Left cardiac atrium (tissue), 4 donors: ENCODE measurements at regions not wholly inside any gene's neighbourhood (a gene's known extent, or its start where the extent isn't known, plus 50 kb on each side); places are given as distances from the start of the nearest gene placed in this dataset.

Source experiments
- ATAC-seq, 2 donors: fragments of 200-7000 bp; cut with Tn5 transposase; one replicate each; pipeline ENCODE4 v1.9.1; 2020; ENCODE audit warnings: mild to moderate bottlenecking in 2 of 2, moderate library complexity in 2 of 2
- DNase-seq: peaks from one replicate; pipeline ENCODE4 v3.0.0-alpha.2; 2020
- intact Hi-C, 2 donors: fragments of 100-400 bp; cut with DNase I; formaldehyde crosslinking; loops; one replicate each; pipeline versions ENCODE4 v1.14.1 to v1.15.1; 2022 to 2023
- donor health status: DM: no; HTN: yes; CAD: no.
- donor health status: DM: no; HTN: yes; CAD: no; lungs with severe emphysema.
- donor health status: DM: yes; HTN: yes; CAD: no.
- donor health status: Dilated cardiomyopathy.

DNA sequence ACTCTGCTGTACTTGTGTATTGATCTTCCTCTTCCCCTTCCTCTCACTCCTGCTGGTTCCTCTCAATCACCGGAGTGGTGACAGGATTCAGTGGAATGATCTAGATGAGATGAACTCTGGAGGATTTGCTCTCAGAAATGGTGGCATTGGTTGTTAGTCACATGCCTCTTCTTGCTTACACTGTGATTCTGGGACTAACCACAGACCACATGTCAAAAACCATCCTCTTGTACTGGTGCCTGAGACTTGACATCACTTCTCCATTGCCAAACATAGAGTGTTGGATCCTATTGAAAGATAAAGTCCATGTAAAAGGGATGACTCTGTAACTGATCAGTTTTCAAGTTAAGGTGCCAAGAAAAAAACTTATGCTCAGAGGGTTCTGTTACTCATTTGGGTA, 506.5 kb downstream of the DMAC1 start:
- no peak for ATAC-seq

DNA sequence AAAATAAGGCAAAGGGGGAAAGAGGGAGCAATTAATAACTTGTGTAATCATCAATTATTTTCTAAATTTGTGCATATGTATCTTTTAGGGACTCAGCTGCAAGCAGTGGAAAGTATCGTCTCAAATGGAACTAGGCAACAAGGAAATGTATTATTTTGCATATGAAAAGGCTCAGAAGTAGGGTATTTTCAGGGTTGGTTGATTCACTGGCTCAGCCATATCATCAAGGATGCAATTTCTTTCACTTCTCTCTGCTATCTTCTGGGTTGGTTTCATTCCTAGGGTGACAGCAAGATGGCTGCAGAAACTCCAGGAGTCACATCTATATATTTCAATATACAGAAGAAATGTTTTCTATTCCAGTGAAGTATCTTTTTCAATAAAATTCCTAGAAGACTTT, 509.8 kb downstream of the DMAC1 start:
- ATAC-seq (no peak), DNase-seq (no peak)
- intact Hi-C loops: no loop called here

More for the DNA sequence above, 506.5 kb downstream of the DMAC1 start:
- no peak for DNase-seq
- intact Hi-C loops: no loop called here

DNA sequence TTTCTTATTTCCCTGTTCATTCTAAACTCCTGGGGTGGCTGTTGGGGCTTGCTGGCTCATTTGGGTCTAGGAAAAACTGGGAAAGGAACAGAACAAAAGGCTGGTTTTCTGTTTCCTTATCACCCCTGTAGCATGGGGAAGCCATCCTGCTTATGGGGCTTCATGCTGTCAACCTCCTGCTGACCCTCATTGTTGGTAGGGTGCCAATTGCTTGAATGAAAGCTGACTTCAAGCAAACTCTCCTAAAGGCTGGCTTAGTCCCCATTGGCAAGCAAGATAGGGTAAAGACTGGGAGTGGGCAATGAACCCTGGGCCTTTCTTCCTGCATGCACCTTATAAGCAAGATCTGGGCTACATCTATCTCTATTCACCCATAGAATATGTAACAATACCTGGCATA, 511.6 kb downstream of the DMAC1 start:
- ATAC-seq (no peak), DNase-seq (no peak)
- intact Hi-C loops: no loop called here

DNA sequence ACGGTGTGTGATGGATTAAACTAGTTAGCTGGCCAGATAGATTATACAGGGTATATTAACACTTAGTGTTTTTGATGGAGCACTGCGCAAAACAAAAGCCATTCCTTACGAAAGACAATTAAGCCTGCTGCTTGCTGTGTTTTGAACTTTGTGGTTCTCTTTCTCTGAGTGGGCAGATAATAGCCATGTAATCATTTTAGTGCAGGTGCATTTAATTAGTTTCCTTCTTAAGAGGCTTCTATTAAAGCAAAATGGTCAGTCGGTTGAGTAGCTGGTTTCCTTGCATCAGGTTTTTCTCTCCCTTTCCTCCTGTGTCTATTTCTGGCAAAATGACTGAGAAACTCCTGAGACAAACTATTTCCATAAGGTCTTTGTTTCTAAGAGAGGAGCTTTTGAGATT, 512.5 kb downstream of the DMAC1 start:
- DNase-seq: no peak
- ATAC-seq: no peak
- intact Hi-C loops: no loop called here

DNA sequence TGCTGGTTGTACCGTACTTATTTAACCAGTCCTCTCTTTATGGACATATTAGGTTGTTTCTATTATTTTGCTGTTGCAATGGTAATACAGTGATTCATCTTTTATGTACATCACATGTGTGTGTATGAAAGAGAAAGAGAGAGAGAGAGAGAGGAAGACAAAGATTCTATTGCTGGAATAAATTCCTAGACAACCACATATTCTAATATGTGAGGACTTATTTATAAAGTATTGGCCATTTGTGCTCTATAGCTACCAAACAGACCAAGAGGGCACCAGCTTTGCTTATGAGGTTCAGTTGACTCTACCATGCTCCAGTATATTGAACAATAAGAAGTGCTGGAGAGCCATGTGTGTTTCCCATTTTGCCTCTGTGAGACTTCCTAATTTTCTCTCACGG, 513.5 kb downstream of the DMAC1 start:
- no peak for DNase-seq
- intact Hi-C loops: no loop called here

DNA sequence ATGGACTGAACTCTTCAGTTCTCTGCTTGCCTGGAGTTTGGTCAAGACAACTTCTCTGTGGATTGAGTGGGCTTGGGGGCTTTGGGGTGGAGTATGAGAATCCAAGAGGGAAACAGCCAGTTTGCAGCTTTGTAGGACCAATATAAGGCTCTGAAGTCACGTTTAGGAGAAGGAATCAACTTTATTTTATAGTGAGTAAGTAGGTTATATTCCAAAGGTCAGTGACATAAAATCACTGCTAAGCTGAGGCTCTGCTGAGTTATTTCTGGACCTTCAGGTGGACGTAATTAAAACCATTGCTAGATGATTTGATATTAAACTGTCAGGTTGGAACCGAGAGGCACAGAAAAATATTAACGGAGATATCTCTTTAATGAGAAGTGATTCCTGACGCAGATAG, 514.4 kb downstream of the DMAC1 start:
- intact Hi-C loops: no loop called here
- no peak for ATAC-seq
- no peak for DNase-seq

More for the DNA sequence above, 513.5 kb downstream of the DMAC1 start:
- no peak for ATAC-seq

DNA sequence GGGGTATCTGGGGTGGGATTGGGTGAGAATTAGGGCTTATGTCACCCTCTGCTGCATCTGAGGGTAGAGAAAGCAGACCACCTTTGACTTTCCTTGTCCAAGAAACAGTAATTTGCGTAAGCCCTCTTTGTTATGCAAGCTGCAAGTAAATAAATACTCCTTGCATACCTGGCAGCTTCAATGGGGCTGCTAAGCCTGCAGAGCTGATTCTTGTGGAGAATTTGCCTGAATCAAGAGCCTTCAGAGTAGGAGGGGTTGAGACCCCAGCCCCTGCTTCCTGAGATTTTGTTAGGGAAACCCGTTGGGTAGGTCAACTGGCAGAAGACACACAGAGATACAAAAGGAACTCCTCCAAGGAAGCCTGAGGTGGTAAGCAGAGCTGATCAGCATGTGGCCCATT, 515.1 kb downstream of the DMAC1 start:
- ATAC-seq (no peak), DNase-seq (no peak)
- intact Hi-C loops: no loop called here

DNA sequence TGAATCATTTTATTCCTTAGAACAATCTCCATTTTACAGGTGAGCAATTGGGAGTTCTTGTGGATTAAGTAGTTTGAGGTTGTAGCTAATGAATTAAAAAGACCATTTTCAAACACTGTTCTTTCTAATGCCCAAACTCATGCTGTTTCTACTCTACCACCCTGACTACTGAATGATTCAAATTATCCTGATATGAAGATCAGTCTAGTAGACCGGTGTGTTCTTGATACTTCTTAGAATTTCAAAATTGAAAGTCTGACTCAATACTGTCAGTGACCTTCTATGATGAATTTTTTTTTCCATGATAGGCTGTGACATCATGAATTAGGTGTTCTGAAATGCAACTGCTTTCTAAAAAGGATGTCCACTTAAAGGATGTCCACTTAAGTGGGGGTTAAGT, 515.5 kb downstream of the DMAC1 start:
- ATAC-seq: no peak
- intact Hi-C loops: no loop called here
- no peak for DNase-seq

DNA sequence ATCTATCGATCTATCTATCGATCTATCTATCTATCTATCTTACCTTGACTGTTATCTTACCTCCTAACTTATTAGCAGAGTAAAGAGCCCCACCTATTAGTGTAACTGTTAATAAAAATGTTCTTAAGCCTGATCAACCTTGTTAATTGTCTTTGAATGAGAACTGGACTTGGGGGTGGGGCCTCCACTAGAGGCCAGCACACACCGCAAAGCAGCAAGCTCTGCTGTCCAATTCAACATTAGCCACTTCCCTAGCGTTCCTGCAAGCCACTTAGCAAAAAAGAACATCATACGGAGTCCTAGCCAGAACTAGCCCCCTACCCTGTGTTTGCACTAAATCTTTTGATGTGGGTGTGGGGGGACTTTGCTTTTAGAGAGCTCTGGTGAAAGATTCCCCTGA, 515.8 kb downstream of the KDM4C start:
- DNase-seq (no peak), ATAC-seq (peak in 1 of 2 donors; percentile 32)
- intact Hi-C loops: loop anchor here in 1 of 2 donors (10.0 kb wide), 1 partner anchor 261 kb away; no protein-coding TSS in a partner anchor

DNA sequence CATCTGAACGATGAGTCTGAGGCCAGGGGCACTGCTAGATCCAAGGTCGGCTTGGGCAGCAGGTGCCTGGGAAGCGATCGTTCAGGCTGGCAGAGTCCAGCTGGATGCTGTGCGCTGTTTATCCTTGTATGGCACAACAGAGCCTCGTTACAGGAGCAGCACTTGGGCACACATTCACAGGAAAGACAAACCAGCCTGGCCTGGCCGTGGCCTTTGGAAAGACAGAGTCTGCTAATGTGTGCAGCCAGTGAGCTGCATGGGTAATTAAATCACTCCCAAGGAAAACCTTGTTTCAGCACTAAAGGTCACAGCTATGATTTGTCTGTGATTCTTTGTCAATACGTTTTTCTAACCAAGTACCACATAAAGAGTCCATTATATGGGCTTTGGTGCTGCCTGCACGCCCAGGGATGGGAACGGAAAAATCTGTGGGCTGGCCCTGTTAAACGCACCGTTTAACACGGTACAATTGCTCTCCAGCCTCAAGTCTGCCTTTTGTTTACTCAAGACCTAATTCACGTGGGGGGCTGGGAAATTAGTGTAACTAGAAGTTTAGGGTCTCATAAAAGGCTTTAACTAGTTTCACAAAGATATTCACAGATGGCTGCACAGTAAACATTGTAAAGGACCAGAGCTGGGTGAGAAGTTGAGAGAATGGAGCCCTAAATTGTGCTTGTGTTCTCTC, 509.3 kb downstream of the KDM4C start:
- DNase-seq (no peak), ATAC-seq (no peak)
- intact Hi-C loops: no loop called here

DNA sequence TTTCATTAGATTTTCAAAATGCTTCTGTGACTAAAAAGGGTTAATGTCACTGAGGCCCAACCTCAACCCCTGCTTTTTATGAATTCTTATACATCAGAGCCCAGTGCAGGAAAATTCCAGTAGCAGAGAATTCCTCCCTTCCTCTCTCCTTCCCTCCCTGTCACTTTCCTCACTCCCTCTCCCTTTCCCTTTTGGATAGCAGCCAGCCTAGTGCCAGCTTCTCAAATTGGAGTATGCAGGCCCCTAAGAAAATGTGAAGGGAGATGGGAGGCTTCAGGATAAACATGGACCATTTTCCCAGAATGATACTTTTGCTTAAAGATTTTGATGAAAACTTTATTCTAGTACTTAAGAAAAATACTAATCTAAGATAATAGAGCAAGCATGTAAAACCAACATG, 507.4 kb downstream of the KDM4C start:
- intact Hi-C loops: no loop called here
- DNase-seq (no peak), ATAC-seq (no peak)

DNA sequence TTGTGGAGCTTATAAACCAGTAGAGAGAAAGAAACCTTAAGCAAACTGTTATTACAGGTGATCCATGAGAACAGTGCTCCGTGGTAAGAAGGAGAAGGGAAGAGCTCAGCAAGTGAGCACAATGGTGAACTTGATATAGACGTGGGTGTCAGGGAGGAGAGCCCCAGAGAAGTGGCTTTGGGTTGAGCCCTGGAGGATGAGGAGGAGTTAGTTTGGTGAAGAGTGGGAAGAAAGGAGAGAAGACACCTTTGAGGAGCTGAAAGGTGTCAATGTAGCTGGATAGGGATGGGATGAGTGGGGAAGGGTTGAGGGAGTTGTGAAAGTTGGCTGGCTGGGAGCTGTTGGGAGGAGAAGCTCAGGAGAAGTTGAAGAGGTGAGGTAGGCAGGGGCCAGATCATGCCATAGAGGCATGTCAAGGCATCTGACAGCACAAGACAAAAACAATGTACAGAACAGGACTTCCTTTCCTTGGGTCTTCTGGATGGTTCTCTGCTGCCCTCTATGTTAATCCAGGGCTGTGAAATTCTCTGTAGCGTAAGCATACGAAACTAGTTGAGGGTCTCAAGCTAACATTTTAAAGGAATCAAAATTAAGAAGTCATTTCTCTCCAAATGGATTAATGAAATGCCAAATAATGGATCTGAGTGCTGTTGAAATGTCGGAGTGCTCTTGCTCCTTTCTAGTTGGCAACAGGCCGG, 501.9 kb downstream of the KDM4C start:
- ATAC-seq (no peak), DNase-seq (no peak)
- intact Hi-C loops: no loop called here

DNA sequence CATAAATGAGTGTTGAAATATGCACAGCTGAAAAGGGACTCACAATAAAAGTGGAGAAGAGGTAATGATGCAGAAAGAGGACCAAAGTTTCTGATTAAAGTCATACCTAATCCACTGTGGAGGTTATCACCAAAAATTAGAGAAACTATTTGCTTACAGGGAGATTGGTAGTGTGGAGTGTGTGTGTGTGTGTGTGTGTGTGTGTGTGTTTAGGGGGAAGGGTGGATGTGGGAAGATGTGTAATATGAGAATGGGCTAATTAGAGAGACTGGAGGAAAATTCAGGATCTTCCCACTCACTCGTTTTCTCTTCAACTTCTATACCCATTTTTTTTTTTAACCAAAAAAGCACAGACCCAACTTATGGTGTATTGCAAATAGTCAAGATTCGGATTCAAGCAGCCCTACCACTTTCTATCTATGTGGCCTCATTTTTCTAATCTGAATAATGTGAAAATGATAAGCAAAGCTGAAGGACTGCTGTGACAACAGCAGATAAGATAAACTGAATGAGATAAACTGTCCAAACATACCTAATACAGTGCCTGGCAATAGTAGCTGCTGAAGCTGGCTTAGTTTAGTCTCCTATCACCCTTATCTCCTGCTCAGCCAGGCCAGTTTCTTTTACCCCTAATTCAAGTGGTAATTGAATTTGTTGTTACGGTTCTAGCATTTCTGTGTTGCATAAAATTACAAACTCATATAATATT, 501.1 kb downstream of the KDM4C start:
- no peak for DNase-seq
- no peak for ATAC-seq
- intact Hi-C loops: no loop called here

DNA sequence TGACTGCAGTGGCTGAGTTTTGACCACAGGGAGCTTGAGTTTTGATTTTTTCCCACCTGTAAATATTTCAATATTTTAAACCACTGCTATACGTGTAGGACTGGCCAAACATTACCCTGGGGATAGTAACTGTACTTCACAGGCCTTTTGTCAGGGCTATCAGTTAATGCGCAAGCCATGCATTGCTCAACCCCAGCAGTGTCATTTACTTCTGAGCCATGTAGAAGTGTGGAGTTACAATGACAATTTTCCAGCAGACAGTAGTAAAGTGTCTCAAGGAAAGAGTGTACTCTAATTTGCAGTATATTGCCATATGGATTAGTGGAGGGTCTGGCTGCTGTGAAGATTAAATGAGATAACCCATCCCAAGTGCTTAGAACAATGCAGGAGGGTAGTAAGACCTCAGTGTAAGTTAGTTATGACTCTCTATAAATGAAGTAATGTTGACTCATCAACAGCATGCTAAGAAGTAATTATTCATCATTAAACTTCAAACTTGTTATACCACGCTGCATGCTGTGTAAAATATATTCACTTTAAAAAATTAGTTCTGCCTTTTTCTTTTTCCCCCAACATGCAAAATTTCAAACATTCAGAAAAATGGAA, 489.2 kb downstream of the KDM4C start:
- DNase-seq (no peak), ATAC-seq (no peak)
- intact Hi-C loops: no loop called here

DNA sequence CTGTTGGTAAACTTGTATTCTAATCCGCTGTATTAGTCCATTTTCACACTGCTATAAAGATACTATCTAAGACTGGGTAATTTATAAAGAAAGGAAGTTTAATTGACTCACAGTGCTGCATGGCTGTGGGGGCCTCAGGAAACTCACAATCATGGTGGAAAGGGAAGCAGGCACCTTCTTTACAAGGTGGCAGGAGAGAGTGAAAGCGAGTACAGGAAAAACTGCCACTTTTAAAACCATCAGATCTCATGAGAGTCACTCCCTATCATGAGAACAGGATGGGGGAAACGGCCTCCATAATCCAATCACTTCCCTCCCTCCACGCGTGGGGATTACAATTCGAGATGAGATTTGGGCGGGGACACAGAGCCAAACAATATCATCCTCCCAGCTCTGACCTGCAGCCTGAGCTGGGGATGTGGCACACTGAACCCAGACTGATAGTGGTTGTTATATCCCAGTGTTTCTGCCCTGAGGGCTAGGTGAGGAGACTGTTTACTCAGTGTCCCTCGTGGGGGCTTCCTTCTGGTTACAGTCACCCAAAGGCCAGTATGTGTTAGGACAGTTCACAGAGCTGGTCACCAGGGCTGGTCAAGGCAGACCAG, 488.3 kb downstream of the KDM4C start:
- ATAC-seq: no peak
- no peak for DNase-seq
- intact Hi-C loops: no loop called here

DNA sequence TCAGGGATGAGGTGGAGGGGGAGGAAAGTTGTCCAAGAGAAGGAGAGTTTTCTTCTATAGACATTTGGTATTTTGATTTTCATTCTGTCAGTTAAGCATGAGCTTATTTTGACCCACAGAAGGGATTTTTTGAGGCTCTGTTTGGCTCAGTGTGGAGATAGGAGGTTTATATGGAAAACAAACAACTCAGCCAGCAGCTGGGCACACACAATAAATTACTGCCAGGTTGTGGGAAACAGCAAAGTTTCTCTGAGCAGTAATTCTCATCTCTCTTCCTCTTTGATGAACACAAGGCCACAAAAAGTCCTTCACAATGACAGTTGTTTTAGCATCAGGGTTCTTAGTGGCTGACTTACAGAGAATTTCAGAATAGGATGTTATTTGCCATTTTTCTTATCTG, 486.1 kb downstream of the KDM4C start:
- intact Hi-C loops: no loop called here

DNA sequence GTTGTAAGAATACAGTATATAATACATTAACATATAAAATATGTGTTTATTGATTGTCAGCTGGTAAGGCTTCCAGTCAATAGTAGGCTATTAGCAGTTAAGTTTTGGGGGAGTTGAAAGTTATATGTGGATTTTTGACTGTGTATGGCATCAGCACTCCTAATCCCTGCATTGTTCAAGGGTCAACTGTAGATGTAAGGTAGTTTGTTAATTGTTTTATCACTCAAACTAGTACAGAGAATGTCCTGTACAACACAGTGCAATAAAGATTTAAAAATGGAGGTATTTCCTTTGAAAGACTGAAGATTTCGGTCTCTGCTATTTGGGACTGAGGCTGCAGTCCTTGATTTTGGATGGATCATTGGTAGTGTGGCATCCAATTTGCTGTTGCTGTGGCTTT, 484.4 kb downstream of the KDM4C start:
- intact Hi-C loops: no loop called here

More for the DNA sequence above, 486.1 kb downstream of the KDM4C start:
- ATAC-seq: no peak
- DNase-seq: no peak

DNA sequence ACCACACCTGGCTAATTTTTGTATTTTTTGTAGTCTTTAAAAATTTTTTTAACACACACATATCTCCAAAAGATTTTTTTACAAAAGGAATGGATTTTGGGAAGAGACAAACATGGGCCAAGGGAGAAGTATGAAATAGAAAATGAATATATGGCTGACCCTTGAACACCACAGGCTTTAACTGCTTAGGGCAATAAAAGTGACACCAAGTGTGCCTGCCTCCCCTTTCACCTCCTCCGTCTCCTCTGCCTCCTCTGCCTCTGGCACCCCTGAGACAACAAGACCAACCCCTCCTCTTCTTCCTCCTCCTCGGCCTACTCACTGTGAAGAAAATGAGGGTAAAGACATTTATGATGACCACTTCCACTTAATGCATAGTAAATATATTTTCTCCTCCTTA, 483.9 kb downstream of the KDM4C start:
- intact Hi-C loops: no loop called here
- no peak for ATAC-seq

More for the DNA sequence above, 484.4 kb downstream of the KDM4C start:
- DNase-seq: no peak
- no peak for ATAC-seq

DNA sequence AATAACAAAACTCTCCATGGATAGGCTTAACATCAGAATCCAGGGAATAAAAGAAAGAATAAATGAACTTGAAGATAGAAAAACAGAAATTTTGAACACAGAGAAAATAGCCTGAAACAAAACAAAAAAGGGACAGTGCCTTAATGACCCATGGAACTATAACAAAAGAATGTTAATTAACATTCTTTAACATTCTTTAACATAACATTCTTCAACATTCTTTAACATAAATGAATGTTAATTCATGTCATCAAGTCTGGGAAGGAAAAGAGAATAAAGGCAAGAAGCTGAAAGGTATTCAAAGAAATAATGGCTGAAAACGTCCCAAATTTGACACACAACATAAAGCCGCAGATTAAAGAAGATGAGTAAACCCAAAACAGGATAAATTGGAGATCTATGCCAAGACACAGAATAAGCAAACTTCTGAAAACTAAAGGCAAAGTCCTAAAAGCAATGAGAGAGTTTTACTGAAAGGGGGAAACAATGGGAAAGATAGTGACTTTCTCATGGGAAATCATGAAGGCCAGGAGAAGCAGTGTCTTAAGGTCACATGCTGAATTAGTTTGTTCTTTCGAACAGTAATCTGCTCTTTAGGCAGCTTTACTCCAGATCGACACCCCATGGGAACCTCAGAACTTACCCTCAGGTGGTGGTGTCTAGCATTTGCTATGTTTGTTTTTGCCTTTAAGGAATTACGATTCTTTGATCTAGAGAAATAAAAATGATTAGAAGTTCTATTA, 483.0 kb downstream of the KDM4C start:
- DNase-seq (no peak), ATAC-seq (no peak)
- intact Hi-C loops: no loop called here

More for the DNA sequence above, 483.9 kb downstream of the KDM4C start:
- no peak for DNase-seq
